GM23338 (cell line): ENCODE measurements at regions not wholly inside any gene's neighbourhood (a gene's known extent, or its start where the extent isn't known, plus 50 kb on each side); places are given as distances from the start of the nearest gene placed in this dataset.

ENCODE experiments used
- ATAC-seq: fragments of 200-7000 bp; cut with Tn5 transposase; 3 replicates; pipeline ENCODE4 v1.9.1; 2020
- DNase-seq: peaks from one replicate; pipeline ENCODE4 v3.0.0-alpha.2; 2015; ENCODE audit warnings: low spot score
- H2AFZ ChIP-seq: fragments of 200-600 bp; sonication (generic); 2 replicates; pipeline ENCODE4 v1.8.0; 2016; ENCODE audit warnings: antibody characterized with exemption, mild to moderate bottlenecking, moderate library complexity
- H3F3A ChIP-seq: fragments of 200-600 bp; sonication (generic); replicated peaks from 2 replicates; pipeline ENCODE4 v1.8.0; 2017; ENCODE audit warnings: antibody characterized with exemption, mixed run types, low read depth
- H3K27ac ChIP-seq: fragments of 200-600 bp; sonication (generic); 2 replicates; pipeline ENCODE4 v1.6.1; 2016; ENCODE audit warnings: low read depth
- H3K27me3 ChIP-seq: fragments of 200-600 bp; sonication (generic); 2 replicates; pipeline ENCODE4 v1.8.0; 2016; ENCODE audit warnings: mild to moderate bottlenecking, mixed run types, moderate library complexity; ENCODE audit not compliant: insufficient read depth
- H3K36me3 ChIP-seq: fragments of 200-600 bp; sonication (generic); 2 replicates; pipeline ENCODE4 v1.8.0; 2016; ENCODE audit warnings: mild to moderate bottlenecking; ENCODE audit not compliant: insufficient read depth
- H3K4me1 ChIP-seq: fragments of 200-600 bp; sonication (generic); 2 replicates; pipeline ENCODE4 v1.8.0; 2016; ENCODE audit warnings: mild to moderate bottlenecking, moderate library complexity; ENCODE audit not compliant: insufficient read depth
- H3K4me2 ChIP-seq: fragments of 200-600 bp; sonication (generic); 2 replicates; pipeline ENCODE4 v1.7.1; 2017; ENCODE audit warnings: mixed run types
- H3K4me3 ChIP-seq: fragments of 200-600 bp; sonication (generic); 2 replicates; pipeline ENCODE4 v1.6.1; 2016; ENCODE audit warnings: mixed run types
- H3K79me2 ChIP-seq: fragments of 200-600 bp; sonication (generic); replicated peaks from 2 replicates; pipeline ENCODE4 v1.8.0; 2017; ENCODE audit warnings: mild to moderate bottlenecking; ENCODE audit not compliant: insufficient read depth
- H3K9me2 ChIP-seq: fragments of 200-600 bp; sonication (generic); 2 replicates; pipeline ENCODE4 v1.8.0; 2017; ENCODE audit not compliant: insufficient read depth
- H4K20me1 ChIP-seq: fragments of 200-600 bp; sonication (generic); replicated peaks from 2 replicates; pipeline ENCODE4 v1.8.0; 2017; ENCODE audit warnings: mild to moderate bottlenecking; ENCODE audit not compliant: insufficient read depth
- H3K27ac Mint-ChIP-seq: 2 replicates; pipeline ENCODE4 v1.8.0; 2020; ENCODE audit warnings: inconsistent platforms, mild to moderate bottlenecking, moderate library complexity, mixed read lengths
- H3K27me3 Mint-ChIP-seq: 3 replicates; pipeline ENCODE4 v1.8.0; 2022; ENCODE audit warnings: low read depth, mild to moderate bottlenecking, moderate library complexity, mixed read lengths, inconsistent platforms; ENCODE audit not compliant: insufficient read depth, poor library complexity
- H3K36me3 Mint-ChIP-seq: 3 replicates; pipeline ENCODE4 v1.8.0; 2021; ENCODE audit warnings: low read depth, mild to moderate bottlenecking, inconsistent platforms, moderate library complexity, mixed read lengths
- H3K4me1 Mint-ChIP-seq: 3 replicates; pipeline ENCODE4 v1.8.0; 2020; ENCODE audit warnings: mild to moderate bottlenecking, inconsistent platforms, mixed read lengths
- H3K4me3 Mint-ChIP-seq: 3 replicates; pipeline ENCODE4 v1.8.0; 2021; ENCODE audit warnings: moderate library complexity, mild to moderate bottlenecking, inconsistent platforms, mixed read lengths
- H3K9me3 Mint-ChIP-seq: 3 replicates; pipeline ENCODE4 v1.8.0; 2020; ENCODE audit warnings: moderate library complexity, mild to moderate bottlenecking, inconsistent platforms, mixed read lengths
- CREB1 ChIP-seq: fragments of 250-450 bp; sonication (Bioruptor Pico); IDR thresholded peaks from 2 replicates; pipeline ENCODE4 v1.5.0; 2020; ENCODE audit warnings: low read depth, mild to moderate bottlenecking, moderate library complexity
- EZH2 ChIP-seq: fragments of 200-600 bp; sonication (generic); IDR thresholded peaks from one replicate; pipeline ENCODE4 v1.8.0; 2017; ENCODE audit warnings: antibody characterized with exemption, mild to moderate bottlenecking, low read depth; ENCODE audit not compliant: unreplicated experiment
- EZH2phosphoT487 ChIP-seq: fragments of 200-600 bp; sonication (generic); IDR thresholded peaks from one replicate; pipeline ENCODE4 v1.8.1; 2018; ENCODE audit warnings: antibody characterized with exemption; ENCODE audit not compliant: unreplicated experiment
- JUNB ChIP-seq: IDR thresholded peaks from one replicate; pipeline ENCODE4 v1.6.1; 2016; ENCODE audit warnings: antibody characterized with exemption; ENCODE audit not compliant: unreplicated experiment
- NANOG ChIP-seq: IDR thresholded peaks from 2 replicates; pipeline ENCODE4 v1.6.1; 2016; ENCODE audit warnings: antibody characterized with exemption, borderline replicate concordance
- POLR2AphosphoS5 ChIP-seq: IDR thresholded peaks from 2 replicates; pipeline ENCODE4 v1.6.1; 2016; ENCODE audit warnings: antibody characterized with exemption, low read depth
- STAT1 ChIP-seq: IDR thresholded peaks from one replicate; pipeline ENCODE4 v1.6.1; 2016; ENCODE audit warnings: antibody characterized with exemption; ENCODE audit not compliant: unreplicated experiment
- ZNF114 ChIP-seq: fragments of 250-450 bp; sonication (Bioruptor Pico); IDR thresholded peaks from 2 replicates; pipeline ENCODE4 v1.5.0; 2020; ENCODE audit warnings: mild to moderate bottlenecking, moderate library complexity
- ZNF331 ChIP-seq: fragments of 250-450 bp; sonication (Bioruptor Pico); IDR thresholded peaks from 2 replicates; pipeline ENCODE4 v1.5.0; 2020; ENCODE audit warnings: low read depth, mild to moderate bottlenecking, moderate library complexity
- TF ChIP-seq, protein P1 (sequence below): fragments of 250-450 bp; sonication (Bioruptor Pico); IDR thresholded peaks from 2 replicates; pipeline ENCODE4 v1.5.0; 2020; ENCODE audit warnings: mild to moderate bottlenecking, moderate library complexity
- TF ChIP-seq, protein P2 (sequence below): IDR thresholded peaks from 2 replicates; pipeline ENCODE4 v1.6.1; 2016; ENCODE audit warnings: antibody characterized with exemption
- TF ChIP-seq, protein P3 (sequence below): IDR thresholded peaks from one replicate; pipeline ENCODE4 v1.6.1; 2018; ENCODE audit warnings: antibody characterized with exemption; ENCODE audit not compliant: unreplicated experiment
- TF ChIP-seq, protein P4 (sequence below), 2 experiments: fragments of 200-600 bp in 1 of 2; sonication (generic) in 1 of 2; conservative IDR thresholded peaks; 2 replicates each; pipeline versions ENCODE4 v1.5.1 to v1.6.1; 2016 to 2017; ENCODE audit warnings: antibody characterized with exemption in 2 of 2, low read depth in 2 of 2, mild to moderate bottlenecking in 2 of 2, moderate library complexity in 1 of 2

DNA sequence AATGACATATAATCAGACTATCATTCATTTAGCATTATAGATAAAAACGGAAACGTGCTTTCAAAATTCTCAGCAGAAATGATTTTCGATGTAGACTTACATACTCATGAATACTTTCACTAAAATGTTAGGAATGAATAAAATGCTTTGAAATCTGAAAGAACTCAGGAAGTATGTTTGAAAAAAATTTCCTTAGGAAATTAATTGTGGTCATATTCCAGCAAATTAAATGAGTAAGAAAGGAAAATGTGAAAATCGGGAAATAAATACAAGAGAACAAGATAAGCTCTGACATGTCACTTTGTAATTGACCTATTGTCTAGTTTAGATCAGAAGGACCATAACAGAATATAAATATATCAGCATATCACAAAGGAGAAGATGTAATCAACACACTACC, 981.0 kb upstream of the CDH2 start:
- no peak overlapping the region for H3K4me2 ChIP-seq
- no peaks in the 10 kb centered on the region for H3K9me3 Mint-ChIP-seq
- ATAC-seq: no peak
- no peak overlapping the region for H2AFZ ChIP-seq
- H3K4me1 ChIP-seq: peaks cover 26% of the 10 kb centered on the region
- no peaks in the 10 kb centered on the region for H3K9me2 ChIP-seq
- peaks cover 24% of the 10 kb centered on the region for H3K4me1 Mint-ChIP-seq
- H3K4me3 Mint-ChIP-seq: no peak overlapping the region
- no peak overlapping the region; the same call in 1 of the 2 replicates for H3K27ac Mint-ChIP-seq
- no peak overlapping the region for H3K27ac ChIP-seq
- no peaks in the 10 kb centered on the region for H3K27me3 Mint-ChIP-seq
- H4K20me1 ChIP-seq: no peaks in the 10 kb centered on the region
- no peaks in the 10 kb centered on the region for H3K36me3 ChIP-seq
- DNase-seq: no peak
- no peaks in the 10 kb centered on the region for H3K36me3 Mint-ChIP-seq
- no peaks in the 10 kb centered on the region for H3F3A ChIP-seq
- H3K79me2 ChIP-seq: no peaks in the 10 kb centered on the region
- no peaks in the 10 kb centered on the region for H3K27me3 ChIP-seq
- no peak overlapping the region for H3K4me3 ChIP-seq
- TF ChIP-seq, protein P1, sequence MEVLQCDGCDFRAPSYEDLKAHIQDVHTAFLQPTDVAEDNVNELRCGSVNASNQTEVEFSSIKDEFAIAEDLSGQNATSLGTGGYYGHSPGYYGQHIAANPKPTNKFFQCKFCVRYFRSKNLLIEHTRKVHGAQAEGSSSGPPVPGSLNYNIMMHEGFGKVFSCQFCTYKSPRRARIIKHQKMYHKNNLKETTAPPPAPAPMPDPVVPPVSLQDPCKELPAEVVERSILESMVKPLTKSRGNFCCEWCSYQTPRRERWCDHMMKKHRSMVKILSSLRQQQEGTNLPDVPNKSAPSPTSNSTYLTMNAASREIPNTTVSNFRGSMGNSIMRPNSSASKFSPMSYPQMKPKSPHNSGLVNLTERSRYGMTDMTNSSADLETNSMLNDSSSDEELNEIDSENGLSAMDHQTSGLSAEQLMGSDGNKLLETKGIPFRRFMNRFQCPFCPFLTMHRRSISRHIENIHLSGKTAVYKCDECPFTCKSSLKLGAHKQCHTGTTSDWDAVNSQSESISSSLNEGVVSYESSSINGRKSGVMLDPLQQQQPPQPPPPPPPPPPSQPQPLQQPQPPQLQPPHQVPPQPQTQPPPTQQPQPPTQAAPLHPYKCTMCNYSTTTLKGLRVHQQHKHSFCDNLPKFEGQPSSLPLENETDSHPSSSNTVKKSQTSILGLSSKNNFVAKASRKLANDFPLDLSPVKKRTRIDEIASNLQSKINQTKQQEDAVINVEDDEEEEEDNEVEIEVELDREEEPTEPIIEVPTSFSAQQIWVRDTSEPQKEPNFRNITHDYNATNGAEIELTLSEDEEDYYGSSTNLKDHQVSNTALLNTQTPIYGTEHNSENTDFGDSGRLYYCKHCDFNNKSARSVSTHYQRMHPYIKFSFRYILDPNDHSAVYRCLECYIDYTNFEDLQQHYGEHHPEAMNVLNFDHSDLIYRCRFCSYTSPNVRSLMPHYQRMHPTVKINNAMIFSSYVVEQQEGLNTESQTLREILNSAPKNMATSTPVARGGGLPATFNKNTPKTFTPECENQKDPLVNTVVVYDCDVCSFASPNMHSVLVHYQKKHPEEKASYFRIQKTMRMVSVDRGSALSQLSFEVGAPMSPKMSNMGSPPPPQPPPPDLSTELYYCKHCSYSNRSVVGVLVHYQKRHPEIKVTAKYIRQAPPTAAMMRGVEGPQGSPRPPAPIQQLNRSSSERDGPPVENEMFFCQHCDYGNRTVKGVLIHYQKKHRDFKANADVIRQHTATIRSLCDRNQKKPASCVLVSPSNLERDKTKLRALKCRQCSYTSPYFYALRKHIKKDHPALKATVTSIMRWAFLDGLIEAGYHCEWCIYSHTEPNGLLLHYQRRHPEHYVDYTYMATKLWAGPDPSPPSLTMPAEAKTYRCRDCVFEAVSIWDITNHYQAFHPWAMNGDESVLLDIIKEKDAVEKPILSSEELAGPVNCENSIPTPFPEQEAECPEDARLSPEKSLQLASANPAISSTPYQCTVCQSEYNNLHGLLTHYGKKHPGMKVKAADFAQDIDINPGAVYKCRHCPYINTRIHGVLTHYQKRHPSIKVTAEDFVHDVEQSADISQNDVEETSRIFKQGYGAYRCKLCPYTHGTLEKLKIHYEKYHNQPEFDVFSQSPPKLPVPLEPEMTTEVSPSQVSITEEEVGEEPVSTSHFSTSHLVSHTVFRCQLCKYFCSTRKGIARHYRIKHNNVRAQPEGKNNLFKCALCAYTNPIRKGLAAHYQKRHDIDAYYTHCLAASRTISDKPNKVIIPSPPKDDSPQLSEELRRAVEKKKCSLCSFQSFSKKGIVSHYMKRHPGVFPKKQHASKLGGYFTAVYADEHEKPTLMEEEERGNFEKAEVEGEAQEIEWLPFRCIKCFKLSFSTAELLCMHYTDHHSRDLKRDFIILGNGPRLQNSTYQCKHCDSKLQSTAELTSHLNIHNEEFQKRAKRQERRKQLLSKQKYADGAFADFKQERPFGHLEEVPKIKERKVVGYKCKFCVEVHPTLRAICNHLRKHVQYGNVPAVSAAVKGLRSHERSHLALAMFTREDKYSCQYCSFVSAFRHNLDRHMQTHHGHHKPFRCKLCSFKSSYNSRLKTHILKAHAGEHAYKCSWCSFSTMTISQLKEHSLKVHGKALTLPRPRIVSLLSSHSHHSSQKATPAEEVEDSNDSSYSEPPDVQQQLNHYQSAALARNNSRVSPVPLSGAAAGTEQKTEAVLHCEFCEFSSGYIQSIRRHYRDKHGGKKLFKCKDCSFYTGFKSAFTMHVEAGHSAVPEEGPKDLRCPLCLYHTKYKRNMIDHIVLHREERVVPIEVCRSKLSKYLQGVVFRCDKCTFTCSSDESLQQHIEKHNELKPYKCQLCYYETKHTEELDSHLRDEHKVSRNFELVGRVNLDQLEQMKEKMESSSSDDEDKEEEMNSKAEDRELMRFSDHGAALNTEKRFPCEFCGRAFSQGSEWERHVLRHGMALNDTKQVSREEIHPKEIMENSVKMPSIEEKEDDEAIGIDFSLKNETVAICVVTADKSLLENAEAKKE (CRISPR knock-in tag): no peak
- TF ChIP-seq POLR2AphosphoS5 (no peak), NANOG (no peak), EZH2phosphoT487 (no peak), ZNF114 (no peak), CREB1 (CRISPR knock-in tag) (no peak), STAT1 (no peak), EZH2 (no peak), ZNF331 (no peak), JUNB (no peak)
- TF ChIP-seq, protein P2, sequence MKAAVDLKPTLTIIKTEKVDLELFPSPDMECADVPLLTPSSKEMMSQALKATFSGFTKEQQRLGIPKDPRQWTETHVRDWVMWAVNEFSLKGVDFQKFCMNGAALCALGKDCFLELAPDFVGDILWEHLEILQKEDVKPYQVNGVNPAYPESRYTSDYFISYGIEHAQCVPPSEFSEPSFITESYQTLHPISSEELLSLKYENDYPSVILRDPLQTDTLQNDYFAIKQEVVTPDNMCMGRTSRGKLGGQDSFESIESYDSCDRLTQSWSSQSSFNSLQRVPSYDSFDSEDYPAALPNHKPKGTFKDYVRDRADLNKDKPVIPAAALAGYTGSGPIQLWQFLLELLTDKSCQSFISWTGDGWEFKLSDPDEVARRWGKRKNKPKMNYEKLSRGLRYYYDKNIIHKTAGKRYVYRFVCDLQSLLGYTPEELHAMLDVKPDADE: no peak
- TF ChIP-seq, protein P3, sequence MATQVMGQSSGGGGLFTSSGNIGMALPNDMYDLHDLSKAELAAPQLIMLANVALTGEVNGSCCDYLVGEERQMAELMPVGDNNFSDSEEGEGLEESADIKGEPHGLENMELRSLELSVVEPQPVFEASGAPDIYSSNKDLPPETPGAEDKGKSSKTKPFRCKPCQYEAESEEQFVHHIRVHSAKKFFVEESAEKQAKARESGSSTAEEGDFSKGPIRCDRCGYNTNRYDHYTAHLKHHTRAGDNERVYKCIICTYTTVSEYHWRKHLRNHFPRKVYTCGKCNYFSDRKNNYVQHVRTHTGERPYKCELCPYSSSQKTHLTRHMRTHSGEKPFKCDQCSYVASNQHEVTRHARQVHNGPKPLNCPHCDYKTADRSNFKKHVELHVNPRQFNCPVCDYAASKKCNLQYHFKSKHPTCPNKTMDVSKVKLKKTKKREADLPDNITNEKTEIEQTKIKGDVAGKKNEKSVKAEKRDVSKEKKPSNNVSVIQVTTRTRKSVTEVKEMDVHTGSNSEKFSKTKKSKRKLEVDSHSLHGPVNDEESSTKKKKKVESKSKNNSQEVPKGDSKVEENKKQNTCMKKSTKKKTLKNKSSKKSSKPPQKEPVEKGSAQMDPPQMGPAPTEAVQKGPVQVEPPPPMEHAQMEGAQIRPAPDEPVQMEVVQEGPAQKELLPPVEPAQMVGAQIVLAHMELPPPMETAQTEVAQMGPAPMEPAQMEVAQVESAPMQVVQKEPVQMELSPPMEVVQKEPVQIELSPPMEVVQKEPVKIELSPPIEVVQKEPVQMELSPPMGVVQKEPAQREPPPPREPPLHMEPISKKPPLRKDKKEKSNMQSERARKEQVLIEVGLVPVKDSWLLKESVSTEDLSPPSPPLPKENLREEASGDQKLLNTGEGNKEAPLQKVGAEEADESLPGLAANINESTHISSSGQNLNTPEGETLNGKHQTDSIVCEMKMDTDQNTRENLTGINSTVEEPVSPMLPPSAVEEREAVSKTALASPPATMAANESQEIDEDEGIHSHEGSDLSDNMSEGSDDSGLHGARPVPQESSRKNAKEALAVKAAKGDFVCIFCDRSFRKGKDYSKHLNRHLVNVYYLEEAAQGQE: no peak
- TF ChIP-seq, protein P4, sequence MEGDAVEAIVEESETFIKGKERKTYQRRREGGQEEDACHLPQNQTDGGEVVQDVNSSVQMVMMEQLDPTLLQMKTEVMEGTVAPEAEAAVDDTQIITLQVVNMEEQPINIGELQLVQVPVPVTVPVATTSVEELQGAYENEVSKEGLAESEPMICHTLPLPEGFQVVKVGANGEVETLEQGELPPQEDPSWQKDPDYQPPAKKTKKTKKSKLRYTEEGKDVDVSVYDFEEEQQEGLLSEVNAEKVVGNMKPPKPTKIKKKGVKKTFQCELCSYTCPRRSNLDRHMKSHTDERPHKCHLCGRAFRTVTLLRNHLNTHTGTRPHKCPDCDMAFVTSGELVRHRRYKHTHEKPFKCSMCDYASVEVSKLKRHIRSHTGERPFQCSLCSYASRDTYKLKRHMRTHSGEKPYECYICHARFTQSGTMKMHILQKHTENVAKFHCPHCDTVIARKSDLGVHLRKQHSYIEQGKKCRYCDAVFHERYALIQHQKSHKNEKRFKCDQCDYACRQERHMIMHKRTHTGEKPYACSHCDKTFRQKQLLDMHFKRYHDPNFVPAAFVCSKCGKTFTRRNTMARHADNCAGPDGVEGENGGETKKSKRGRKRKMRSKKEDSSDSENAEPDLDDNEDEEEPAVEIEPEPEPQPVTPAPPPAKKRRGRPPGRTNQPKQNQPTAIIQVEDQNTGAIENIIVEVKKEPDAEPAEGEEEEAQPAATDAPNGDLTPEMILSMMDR (conservative IDR thresholded peaks at IDR 0.05; ENCODE audit: low read depth in 2 of 2): no peak
